IPS DF 4.7 (cell line): ENCODE measurements at regions not wholly inside any gene's neighbourhood (a gene's known extent, or its start where the extent isn't known, plus 50 kb on each side); places are given as distances from the start of the nearest gene placed in this dataset.
"Not testable (repeated sequence)": the region's sequence is repeated elsewhere in the genome, so short reads cannot be mapped to it uniquely, and the experiment has no call there.

ENCODE experiments used
- DNase-seq: peaks from one replicate; pipeline ENCODE4 v3.0.0-alpha.2; 2013; ENCODE audit warnings: low spot score; ENCODE audit errors: extremely low read depth

GRCh38 chr12:3420693-3421092, 70.3 kb upstream of the PRMT8 start:
- DNase-seq = no peak

GRCh38 chr12:3421191-3421978, 69.6 kb upstream of the PRMT8 start:
- DNase-seq = no peak

- not testable (repeated sequence) for DNase-seq
Measured at GRCh38 chr12:3424796-3425195, 66.2 kb upstream of the PRMT8 start.

GRCh38 chr12:3427956-3428355, 63.0 kb upstream of the PRMT8 start:
- no peak for DNase-seq

- DNase-seq = no peak
Measured at GRCh38 chr12:3428631-3429030, 62.4 kb upstream of the PRMT8 start.

- DNase-seq = not testable (repeated sequence)
Measured at GRCh38 chr12:3429523-3429922, 61.5 kb upstream of the PRMT8 start.

- DNase-seq = no peak
Measured at GRCh38 chr12:3431686-3432085, 59.3 kb upstream of the PRMT8 start.

- no peak for DNase-seq
Measured at GRCh38 chr12:3432176-3432742, 58.7 kb upstream of the PRMT8 start.

- DNase-seq = no peak
Measured at GRCh38 chr12:3432868-3433267, 58.1 kb upstream of the PRMT8 start.

- no peak for DNase-seq
Measured at GRCh38 chr12:3436461-3437065, 54.4 kb upstream of the PRMT8 start.

- no peak for DNase-seq
Measured at GRCh38 chr12:3437986-3438385, 53.0 kb upstream of the PRMT8 start.

- DNase-seq = no peak
Measured at GRCh38 chr12:3438401-3438800, 52.6 kb upstream of the PRMT8 start.
